ENCODE measurements at regions not wholly inside any gene's neighbourhood (a gene's known extent, or its start where the extent isn't known, plus 50 kb on each side); places are given as distances from the start of the nearest gene placed in this dataset.

GRCh38 chr5:74277418-74277817 lies 363.1 kb downstream of the ENC1 start:
- TF ChIP-seq CTCF (IDR thresholded peaks at IDR 0.05; ENCODE audit: control extremely low read depth in 1 of 3, insufficient read depth in 1 of 3, low read depth in 1 of 3, low read length in 3 of 3), result no peak
- TF ChIP-seq KDM5A (IDR thresholded peaks at IDR 0.05; ENCODE audit: low read length), result no peak
